HG03280 (cell line): ENCODE measurements at regions not wholly inside any gene's neighbourhood (a gene's known extent, or its start where the extent isn't known, plus 50 kb on each side); places are given as distances from the start of the nearest gene placed in this dataset.

Source experiments
- ATAC-seq: cut with Tn5 transposase; IDR thresholded peaks from one replicate; pipeline ENCODE4 v1.9.1; 2021; ENCODE audit warnings: mild to moderate bottlenecking, moderate library complexity; ENCODE audit not compliant: unreplicated experiment

DNA sequence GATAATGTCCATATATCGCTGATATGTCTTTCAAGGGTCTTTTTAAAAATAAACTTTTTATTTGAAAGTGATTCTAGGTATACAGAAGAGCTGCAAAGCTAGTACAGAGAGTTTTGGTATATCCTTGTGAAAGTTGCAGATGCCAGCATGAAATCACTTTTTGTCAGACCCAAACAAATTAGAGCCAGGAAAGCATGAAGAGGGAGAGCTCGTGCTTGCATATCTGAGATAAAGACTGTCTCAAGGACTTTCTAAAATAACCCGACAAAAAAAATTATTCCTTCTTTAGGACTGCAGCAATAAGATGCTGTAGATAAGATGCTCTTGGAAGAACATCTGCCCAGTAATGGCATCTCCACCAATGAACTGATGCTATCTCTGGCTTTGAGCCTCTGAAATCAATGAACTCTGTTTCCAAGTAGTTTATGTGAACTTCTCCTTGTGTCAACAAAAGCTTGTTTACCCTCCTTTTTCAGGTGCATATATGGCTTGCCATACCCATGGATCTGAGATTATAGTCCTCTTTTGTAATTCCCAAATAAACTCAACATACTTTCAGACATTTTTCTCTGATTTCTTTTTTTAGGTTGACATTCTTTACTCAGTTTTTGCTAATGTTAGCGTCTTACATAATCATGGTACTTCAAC, 774.6 kb upstream of the FAM98A start:
- no peak for ATAC-seq

DNA sequence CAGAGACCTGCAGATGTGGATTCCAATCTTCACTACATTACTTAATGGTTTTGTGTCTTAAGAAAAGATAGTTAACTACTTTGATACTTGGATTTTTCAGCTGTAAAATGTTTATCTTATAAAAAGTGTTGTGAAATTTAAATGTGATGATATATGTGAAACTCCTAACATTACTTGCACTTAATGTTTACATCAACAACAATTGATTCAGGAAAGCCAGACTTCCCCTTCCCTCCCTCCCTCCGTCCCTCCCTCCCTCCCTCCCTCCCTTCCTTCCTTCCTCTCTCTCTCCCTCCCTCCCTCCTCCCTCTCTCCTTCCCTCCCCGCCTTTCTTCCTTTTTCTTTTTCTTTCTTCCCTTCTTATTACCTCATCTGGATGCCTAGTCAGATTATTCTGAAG, 773.9 kb upstream of the FAM98A start:
- no peak for ATAC-seq

DNA sequence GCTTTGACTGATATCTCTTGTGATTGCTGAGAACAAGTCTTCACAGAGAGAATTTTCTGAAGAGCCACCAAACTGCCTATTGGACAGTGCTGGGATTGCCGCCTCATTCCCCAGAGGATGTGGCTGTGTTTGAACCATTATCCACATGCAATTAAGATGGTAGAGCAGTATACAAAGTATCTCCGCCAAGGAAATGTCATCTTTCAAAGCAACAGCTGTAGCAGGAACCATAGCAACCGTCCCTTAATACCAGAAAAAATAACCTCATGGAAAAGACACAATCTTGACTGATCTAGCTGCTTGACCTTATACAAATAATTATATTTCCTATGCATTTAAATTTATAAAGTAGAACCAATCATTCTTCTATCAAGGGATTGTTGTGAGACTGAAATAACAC, 772.6 kb upstream of the FAM98A start:
- ATAC-seq: no peak

DNA sequence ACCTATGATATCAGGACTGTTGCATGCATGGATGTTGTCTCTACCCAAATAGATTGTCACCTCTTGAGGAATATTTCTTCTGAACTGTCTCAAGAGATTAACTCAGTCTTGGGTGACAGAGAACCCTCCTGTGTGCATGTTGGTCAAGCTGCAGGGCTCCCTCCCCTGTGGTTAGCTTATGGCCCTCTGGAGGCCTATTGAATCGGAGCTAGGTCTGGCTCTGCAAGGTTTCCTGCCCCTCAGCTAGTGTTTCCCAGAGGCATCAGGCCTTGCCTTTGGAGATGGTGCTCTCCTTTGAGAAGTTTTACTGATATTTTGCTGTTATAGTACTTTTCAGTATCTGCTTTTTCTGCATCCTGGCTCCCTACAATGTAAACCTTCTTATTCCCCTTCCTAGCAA, 769.2 kb upstream of the FAM98A start:
- ATAC-seq: no peak

DNA sequence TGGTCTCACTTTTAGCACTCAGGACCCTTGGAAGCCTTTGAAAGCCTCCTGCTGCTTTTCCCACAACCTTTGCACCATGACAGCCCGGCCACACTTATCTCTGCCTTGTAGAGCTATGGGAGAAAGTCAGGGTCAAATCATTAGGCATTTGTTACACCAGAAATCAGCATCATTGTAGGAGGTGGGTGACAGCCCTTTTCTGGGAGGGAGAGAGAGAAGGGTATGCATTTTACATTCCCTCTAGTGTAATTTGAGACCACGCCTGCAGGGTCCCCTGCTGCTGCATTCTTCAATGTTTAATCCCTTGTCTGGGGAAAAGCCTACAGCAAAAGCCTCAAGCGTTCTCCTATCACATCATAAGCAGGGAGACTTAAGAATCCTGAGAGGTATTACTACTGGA, 766.8 kb upstream of the FAM98A start:
- ATAC-seq: no peak

DNA sequence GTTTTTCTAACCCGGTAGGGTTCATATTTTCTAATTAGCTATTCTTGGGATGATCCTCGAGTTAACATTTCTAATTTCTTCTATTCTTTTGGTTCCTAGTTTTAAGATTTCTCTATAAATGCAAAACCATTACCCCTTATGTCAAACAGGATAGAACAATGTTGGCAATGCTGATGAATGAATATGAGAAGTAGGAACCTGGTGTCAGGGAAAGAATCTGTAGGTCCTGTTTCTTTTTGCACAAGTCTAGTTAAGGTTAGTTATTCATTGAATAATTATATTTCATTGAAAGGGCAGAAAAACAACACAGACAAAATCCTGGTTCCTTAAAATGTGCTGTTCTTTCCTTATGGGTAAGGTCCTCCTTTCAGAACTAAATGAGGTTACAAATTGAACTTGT, 766.4 kb upstream of the FAM98A start:
- ATAC-seq: no peak

DNA sequence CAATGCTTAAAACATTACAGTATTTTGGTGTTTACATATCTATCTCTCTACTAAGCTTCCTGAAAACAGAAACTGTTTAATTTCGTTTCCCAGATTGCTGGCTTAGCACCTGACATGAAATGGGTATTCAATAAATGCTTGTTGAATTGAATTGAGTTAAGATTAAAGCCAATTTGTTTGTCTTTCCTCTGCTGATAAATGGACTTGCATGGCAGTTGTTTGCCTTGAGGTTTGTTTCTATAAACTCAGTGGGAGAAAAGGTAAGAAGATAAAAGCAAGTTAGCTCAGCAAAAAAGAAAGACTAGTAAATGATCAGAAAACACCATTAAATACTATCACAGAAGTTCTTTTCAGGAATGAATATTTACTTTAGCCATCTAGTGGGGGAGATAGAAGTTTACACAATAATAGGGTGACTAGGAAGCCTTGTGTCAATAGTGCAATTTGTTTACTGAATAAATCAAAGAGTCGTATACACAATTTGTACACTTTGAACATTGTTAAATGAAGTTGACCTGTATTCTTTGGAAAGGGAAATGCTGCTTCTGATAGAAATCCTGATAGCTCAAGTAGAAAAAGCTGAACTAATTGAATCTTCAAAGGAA, 754.5 kb upstream of the FAM98A start:
- no peak for ATAC-seq

DNA sequence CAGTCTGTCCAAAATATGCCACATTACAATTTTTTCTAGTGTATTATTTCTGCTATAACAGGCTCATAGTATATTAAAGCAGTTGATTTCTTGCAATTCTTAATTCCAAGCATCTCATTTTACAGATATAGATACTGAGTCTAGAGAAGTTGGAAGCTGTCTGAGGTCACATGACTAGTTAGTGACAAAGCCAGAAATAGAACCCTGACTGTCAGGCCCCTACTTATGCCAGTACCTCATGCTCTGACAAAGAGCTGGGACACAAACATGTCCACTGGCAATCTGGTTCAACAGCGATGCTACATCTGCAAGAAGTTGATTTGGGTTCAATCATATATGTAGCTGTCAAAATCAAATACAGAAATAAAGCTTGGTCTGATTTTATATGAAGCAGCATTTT, 750.4 kb upstream of the FAM98A start:
- no peak for ATAC-seq

DNA sequence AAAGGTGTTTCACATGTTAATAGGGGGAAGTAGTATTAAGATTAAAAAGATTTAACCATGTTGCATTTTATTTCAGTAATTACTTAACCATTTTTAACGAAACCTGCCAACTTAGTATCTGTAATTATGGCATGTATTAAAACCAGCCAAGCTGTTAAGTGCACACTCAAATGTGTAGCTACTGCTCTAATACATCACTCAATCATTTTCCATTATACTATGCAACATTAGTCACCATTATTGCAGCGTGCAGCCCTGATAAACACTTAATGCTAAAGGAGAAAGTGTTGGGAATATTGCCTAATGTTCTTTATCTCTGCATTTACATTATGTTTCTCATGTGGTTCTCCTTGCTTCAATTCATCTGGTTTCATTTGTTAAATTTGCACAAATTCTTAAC, 745.9 kb upstream of the FAM98A start:
- no peak for ATAC-seq

DNA sequence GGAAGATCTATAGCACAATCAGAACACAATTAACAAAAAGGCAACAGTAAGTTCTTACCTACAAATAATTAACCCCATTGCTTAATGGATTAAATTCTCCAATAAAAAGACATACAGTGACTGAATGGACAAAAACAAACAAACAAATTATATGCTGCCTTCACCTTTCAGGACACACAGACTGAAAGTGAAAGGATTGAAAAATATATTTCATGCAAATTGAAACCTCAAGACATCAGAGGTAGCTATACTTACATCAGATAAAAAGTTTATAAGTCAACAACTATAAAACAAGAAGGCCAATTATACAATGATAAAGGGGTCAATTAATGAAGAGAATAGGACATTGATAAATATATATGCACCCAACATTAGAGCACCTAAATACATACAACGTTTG, 741.2 kb upstream of the FAM98A start:
- no peak for ATAC-seq

DNA sequence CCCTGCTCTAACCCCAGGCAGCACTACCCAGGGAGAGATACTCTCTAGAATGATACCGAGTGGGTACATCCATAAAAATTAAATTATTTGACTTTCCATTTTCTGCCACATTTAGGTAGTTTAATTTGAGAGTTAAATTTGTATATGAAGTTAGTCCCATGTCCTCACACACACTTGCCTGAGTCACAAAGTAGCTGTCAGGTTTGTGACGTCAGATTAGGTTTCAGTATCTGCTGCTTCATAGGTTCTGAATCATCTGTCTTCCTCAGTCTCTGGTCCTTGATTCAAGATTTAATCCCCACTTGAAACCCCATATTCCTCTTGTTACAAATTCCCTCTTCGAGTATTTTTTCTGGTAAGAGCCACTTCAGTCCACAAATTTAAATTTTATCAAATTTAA, 738.6 kb upstream of the FAM98A start:
- ATAC-seq: no peak

DNA sequence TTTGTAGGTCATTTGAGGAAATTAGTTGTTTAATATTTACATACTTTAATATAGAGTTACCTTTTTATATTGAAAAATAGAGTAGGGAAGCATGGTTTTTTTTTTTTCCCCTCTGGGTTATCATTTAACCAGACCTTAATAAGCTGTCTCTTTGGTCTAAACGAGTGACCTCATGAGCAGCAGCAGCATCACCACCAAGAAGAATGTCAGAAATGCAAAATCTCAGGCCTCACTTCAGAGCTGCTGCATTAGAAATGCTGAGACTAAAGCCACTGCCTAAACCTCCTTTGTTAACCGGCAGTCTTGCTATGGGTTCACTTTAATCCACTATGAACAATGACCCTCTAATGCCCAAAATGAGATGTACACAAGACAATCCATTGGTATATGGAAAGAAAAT, 733.7 kb upstream of the FAM98A start:
- ATAC-seq: no peak

DNA sequence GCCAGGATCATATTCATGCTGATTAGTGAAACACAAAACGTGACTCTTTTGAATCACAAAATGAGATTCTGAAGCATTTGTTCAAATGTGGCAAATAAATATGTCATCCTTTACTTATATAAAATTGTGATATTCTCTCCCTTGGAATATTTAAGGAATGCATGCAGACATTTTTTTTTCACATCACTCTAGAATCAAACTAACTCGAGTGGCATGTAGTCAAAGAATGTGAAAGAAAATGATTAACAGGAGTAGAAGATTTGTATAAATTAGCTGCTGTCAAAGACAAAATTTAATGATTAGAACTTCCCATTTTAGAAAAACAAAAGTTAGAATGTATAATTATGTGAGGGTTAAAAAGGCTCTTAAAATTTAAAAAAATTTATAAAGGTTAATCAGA, 721.0 kb upstream of the FAM98A start:
- no peak for ATAC-seq

DNA sequence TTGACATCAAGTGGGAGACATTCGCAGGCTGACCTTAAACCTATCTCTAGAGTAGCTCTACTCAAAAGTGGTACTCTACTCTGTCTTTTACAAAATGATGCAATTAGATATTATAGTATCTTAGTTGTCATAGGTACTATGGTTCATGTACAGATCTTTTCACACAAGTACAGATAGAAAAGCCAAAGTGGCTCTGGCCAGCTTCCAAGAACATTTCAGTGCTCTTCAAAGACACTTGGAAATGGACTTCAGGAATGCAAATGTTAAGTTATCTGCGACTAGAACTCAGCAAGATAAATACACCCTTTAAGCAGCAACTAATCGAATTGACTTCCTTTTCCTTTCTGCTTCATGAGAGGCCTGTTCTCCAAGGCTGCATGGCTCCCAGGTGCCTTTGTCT, 718.7 kb upstream of the FAM98A start:
- ATAC-seq: no peak

DNA sequence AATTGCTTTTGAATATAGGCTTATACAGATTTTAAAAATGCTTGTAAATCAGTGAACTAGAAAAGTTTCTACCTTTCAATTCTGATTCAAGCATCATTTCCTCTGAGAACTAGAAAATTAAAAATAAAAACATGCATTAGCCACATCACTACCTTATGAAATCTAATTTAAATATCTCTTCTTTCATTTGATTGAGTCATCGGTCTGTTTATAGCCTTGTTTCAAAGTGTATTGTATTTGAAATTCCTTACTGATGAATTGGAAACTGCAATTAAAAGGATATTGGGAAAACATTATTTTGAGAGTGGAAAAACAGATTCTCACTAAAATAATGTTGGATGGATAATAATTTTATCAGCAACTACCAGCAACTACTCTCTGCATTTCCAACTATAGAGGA, 717.7 kb upstream of the FAM98A start:
- ATAC-seq: no peak

DNA sequence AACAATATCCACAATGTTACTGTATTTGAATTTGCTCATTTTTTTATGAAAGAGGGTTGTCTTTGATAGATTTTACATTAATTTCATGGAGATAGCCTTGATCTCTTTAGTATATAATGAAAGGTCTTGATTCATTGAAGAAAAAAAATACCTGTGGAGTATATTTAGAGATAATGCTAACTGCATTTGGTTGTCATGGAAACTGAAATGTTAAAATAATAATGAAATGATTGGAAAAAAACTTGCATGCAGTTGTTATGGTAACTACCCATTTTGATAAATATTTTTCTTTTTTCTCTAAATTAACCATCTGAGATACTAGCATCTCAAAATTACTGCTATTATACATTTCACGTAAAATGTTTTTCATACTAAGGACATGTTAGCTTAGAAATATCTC, 712.7 kb upstream of the FAM98A start:
- no peak for ATAC-seq

DNA sequence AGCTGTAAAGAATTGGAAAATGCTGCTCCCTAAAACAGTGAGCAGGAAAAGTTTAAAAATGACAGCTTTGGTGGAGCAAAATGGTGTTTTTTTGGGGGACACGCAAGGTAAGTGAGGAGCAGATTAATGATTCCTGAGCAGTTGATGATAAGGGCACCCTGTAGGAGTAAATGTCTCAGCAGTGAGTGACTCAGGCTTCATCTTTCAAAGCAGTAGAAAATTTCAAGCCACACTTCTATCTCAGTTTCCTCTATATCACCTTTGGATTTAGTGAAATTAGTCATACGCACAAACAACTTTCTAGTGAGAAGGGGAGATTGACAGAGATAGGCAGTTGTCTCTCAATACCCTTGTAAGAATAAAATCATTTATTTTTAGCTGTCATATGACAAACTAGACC, 709.0 kb upstream of the FAM98A start:
- ATAC-seq: no peak

DNA sequence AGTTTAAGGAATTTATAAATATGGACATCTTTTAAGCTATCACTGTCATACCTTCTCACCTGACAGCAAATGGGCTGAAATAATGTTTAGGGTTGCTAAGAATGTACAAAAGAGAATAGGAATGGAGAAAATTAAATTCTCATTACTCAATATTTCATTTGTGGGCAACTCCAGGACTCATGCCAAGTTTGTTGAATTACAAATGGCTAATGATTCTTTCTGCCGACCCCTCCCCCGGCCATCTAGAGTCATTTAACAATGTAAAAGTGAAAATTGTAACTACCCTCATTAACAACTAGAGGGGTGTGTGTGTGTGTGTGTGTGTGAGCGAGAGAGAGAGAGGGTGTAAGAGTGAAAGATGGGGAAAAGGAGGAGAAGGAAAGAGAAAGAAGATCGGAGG, 708.5 kb upstream of the FAM98A start:
- no peak for ATAC-seq

DNA sequence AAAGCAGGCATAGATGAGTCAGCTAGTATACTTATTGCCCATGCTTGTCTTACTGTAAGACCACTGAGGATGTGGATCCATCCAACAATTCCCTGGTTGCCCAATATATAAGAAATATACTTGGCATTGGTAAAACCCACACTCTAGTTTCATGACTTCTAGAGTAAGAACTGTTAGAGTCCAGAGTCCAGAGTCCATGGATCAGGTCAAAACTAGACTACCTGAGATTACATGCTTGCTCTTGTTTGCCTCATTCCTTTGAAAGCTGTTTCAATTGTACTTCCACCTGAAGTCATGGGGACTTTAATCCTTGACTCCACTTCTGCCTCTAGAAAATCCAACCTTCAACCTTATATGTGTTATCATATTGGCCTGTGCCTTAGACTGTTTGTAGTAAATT, 707.6 kb upstream of the FAM98A start:
- ATAC-seq: no peak

DNA sequence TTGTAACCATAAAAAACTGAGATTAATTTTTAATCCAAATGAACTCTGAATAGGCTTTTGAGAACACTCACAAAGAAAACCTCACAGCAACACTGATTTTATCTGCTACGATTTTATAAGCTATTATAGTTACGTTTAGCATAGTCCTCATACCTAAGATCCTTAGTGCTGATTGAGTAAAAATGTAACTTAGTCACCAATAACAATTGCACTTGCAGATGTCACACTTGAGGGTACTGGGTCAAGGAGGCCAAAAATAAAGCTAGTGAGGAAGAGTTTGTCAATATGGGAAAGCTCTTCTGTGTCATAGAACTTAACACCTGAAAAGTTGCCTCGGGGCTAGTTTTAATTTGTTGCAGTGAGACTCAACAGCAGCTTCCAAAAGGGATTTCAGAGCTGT, 706.5 kb upstream of the FAM98A start:
- no peak for ATAC-seq

DNA sequence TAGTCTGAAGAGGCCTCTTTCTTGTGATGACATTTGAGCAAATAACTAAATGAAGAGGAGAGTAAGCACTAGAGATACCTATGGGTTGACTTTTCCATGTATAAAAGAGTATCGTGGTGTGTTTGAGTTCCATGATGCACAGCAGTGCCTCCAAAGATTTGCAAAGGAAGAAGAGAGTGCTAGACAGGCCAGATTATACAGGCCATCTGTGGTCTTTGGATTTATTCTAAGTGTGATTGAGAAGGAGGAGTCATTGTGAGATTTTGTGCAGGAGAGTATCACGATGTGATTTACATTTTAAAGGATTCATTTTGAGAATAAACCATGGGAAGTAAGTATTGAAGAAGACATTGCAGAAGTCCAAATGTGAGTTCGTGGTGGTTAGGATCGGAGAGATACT, 695.9 kb upstream of the FAM98A start:
- no peak for ATAC-seq

DNA sequence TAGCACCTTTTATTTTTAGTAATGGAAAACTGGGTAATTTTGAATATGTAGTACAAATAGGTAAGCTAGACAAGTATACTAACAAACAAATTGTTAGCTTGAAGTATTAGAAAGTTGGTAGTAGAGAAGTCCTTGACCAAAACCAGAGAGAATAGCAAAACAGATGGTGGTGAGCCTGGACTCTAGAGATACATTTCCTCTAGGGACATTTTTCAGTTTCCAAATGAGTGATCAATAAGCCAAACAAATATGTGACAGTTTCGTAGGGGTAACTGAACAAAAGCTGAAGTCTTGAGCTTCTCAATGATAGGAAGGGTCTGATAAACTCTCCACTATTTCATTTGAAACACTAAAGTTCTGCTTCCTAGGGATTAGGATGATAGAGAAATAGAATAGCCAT, 692.0 kb upstream of the FAM98A start:
- ATAC-seq: no peak

DNA sequence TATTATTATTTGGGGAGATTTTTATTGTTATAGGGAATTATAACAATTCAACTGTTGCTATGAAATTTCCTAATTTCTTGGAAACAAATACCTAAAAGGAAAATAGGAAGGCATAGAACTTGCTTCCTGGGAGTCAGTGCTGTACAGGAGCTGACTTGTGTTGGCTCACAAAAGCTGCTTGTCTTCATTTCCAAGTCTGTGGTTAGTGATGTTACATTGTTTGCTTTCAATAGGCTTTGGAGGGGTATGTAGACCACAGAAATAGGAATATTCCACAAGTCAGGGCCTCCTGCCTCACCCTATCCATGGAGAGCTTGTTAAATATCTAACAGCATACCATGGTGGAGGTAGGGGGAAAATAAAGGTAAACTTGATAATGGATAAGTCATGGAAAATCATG, 688.9 kb upstream of the FAM98A start:
- ATAC-seq: no peak
